ENCODE measurements at regions not wholly inside any gene's neighbourhood (a gene's known extent, or its start where the extent isn't known, plus 50 kb on each side); places are given as distances from the start of the nearest gene placed in this dataset.

GRCh38 chr4:15250021-15250441 is 177.8 kb upstream of the C1QTNF7 start (continued):
- TF ChIP-seq ZNF462 (CRISPR knock-in tag; IDR thresholded peaks at IDR 0.05) (no peak), ZNF114 (CRISPR knock-in tag; IDR thresholded peaks at IDR 0.05) (no peak), EZH2 (IDR thresholded peaks at IDR 0.05; ENCODE audit: low read depth, unreplicated experiment) (no peak), CTCF (conservative IDR thresholded peaks at IDR 0.05; ENCODE audit: low read depth in 2 of 2) (no peak), CREB1 (CRISPR knock-in tag; IDR thresholded peaks at IDR 0.05; ENCODE audit: low read depth) (no peak)

GRCh38 chr4:15253349-15253748 is 174.5 kb upstream of the C1QTNF7 start:
- no peak for DNase-seq (ENCODE audit: low spot score)
- H3K9me2 ChIP-seq (ENCODE audit: insufficient read depth): peaks cover 4% of the 10 kb centered on the region; the same call in 1 of the 2 replicates
- H3F3A ChIP-seq (replicated peaks; ENCODE audit: low read depth): no peaks in the 10 kb centered on the region
- Mint-ChIP-seq H3K4me1 (peaks cover 18% of the 10 kb centered on the region), H3K36me3 (ENCODE audit: low read depth) (no peaks in the 10 kb centered on the region), H3K27me3 (ENCODE audit: insufficient read depth, low read depth, poor library complexity) (peaks cover 3% of the 10 kb centered on the region), H3K4me3 (no peak overlapping the region), H3K27ac (no peak overlapping the region), H3K9me3 (no peaks in the 10 kb centered on the region)
- H3K36me3 ChIP-seq (ENCODE audit: insufficient read depth): no peaks in the 10 kb centered on the region
- no peaks in the 10 kb centered on the region for H3K27me3 ChIP-seq (ENCODE audit: insufficient read depth)
- H3K79me2 ChIP-seq (replicated peaks; ENCODE audit: insufficient read depth): no peaks in the 10 kb centered on the region
- no peak overlapping the region for H2AFZ ChIP-seq
- H4K20me1 ChIP-seq (replicated peaks; ENCODE audit: insufficient read depth): no peaks in the 10 kb centered on the region
- TF ChIP-seq JUNB (IDR thresholded peaks at IDR 0.05; ENCODE audit: unreplicated experiment): no peak
- no peak for TF ChIP-seq CTCF (conservative IDR thresholded peaks at IDR 0.05; ENCODE audit: low read depth in 2 of 2)
- TF ChIP-seq ETS1 (IDR thresholded peaks at IDR 0.05): no peak
- no peak for TF ChIP-seq STAT1 (IDR thresholded peaks at IDR 0.05; ENCODE audit: unreplicated experiment)
- TF ChIP-seq EZH2 (IDR thresholded peaks at IDR 0.05; ENCODE audit: low read depth, unreplicated experiment): no peak
- TF ChIP-seq ZNF331 (CRISPR knock-in tag; IDR thresholded peaks at IDR 0.05; ENCODE audit: low read depth): no peak
- no peak for TF ChIP-seq POLR2AphosphoS5 (IDR thresholded peaks at IDR 0.05; ENCODE audit: low read depth)
- H3K4me2 ChIP-seq: no peak overlapping the region
- no peak overlapping the region for H3K4me3 ChIP-seq
- H3K27ac ChIP-seq (ENCODE audit: low read depth): no peak overlapping the region
- peaks cover 12% of the 10 kb centered on the region for H3K4me1 ChIP-seq (ENCODE audit: insufficient read depth)
- ATAC-seq: no peak
